Right kidney (tissue), 1 donor: ENCODE measurements at regions not wholly inside any gene's neighbourhood (a gene's known extent, or its start where the extent isn't known, plus 50 kb on each side); places are given as distances from the start of the nearest gene placed in this dataset.
A peak's percentile ranks its signal among the peaks of the same experiment; 100 is the strongest.

Experiments used
- DNase-seq: peaks from one replicate; pipeline ENCODE4 v3.0.0-alpha.2; 2016

DNA sequence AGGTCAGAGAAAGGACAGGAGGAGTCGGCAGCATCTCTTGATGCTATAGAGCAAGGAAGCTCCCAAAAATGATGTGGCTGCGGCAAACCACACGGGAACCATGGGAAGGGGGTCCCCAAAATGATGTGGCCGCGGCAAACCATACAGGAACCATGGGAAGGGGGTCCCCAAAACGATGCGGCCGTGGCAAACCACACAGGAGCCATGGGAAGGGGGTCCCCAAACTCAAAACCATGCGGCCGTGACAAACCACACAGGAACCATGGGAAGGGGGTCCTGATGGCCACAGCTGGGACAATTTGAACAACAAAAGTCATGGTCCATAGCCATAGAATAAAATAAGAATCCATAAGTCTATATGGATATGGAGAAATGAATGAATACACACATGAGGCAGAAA lies 58.4 kb upstream of the GLI2 start:
- no peak for DNase-seq

DNA sequence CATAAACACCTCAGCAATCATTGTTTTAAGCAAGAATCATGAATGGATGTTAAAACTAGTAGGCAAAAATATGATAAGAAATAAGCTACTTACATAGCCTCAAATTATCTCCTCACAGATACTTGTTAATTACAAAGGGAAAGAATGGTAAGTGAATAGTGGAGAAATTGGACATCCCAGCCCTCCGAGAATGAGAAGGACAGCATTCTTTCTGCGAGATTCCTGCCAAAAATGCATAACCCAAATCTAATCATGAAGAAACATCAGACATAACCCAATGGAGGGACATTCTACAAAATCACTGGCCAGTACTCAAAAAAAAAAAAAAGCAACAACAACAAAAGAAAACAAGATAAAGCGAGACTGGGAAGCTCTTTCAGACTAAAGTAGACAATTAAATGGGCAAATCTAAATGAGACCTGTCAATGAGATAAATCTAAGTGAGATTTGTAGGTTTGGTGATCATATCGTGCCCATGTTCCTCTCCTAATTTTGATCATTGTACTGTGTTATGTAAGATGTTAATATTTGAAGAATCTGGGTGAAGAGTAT lies 57.9 kb upstream of the GLI2 start:
- no peak for DNase-seq

- DNase-seq: no peak
Observed at GRCh38 chr2:120678251-120678650, 57.4 kb upstream of the GLI2 start.

DNA sequence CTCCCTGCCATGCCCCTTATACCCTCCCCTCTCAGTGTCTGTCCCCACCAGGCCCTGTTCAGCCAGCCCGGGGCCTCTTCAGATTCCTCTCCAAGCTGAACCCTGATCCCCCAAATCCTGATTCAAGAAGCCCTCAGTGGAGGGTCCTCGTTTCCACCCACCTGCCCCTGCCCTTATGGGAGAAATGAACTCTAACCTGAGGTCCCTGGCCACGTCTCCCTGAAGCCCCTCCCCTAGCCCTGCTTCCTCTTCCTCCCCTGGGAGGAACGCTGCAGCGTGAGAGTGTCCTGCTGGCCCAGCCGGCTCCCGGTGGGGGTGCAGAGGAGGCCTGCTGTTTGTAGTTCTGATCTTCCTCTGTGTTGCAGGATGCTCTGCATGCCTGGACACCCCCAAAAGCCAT lies 56.7 kb upstream of the GLI2 start:
- DNase-seq: no peak

- no peak for DNase-seq
Observed at GRCh38 chr2:120679526-120679925, 56.1 kb upstream of the GLI2 start.

DNA sequence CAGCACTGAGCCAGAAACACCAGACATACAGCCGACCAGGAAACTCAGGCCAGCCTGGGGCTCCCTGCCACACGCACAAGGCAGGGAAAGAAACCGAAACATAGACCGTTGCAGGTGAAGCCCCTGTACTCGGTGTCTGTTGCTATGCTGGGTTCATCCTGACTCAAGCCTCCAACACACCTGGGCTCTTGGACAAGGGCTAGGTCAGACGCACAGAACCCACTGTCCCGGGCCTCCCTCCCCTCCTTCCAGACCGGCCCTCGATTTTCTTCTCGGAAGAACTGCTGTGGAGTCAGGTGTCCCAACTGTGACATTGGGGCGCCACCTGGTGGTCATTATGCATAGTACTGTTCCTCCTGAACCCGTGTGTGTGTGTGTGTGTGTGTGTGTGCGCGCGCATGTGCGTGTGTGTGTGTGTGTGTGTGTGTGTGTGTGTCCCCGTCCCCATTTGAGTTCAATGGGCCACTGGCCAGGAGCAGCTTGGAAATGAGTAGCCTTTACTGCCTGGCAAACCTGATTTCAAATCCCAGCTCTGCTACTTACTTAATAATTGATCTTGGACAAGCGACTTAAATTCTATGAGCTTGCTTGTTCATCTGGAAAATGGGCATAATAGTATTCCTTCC lies 55.4 kb upstream of the GLI2 start:
- DNase-seq: peak; percentile 77

GRCh38 chr2:120681181-120681580 lies 54.5 kb upstream of the GLI2 start:
- no peak for DNase-seq

- DNase-seq: no peak
Observed at GRCh38 chr2:120681696-120682288, 53.9 kb upstream of the GLI2 start.

- no peak for DNase-seq
Observed at GRCh38 chr2:120682654-120683053, 53.0 kb upstream of the GLI2 start.

DNA sequence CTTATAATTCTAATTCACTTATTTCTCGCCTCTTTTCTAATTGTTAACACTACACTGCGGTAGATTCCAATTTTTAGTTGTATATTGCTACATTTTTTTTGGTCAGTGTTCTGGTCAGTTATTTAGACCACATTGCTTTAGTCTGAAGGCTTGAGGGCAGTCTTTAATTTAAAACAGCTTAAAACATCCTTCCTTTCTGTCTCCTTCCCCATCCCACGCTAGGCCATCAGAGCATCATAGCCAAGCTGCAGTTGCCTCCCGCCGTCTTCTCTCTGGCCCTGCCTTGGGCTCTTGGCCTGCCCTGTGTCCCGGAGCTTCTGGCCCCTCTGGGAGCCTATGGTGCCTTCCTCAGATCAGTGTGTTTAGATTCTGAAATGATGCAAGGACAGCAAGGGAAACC lies 52.6 kb upstream of the GLI2 start:
- DNase-seq: no peak

DNA sequence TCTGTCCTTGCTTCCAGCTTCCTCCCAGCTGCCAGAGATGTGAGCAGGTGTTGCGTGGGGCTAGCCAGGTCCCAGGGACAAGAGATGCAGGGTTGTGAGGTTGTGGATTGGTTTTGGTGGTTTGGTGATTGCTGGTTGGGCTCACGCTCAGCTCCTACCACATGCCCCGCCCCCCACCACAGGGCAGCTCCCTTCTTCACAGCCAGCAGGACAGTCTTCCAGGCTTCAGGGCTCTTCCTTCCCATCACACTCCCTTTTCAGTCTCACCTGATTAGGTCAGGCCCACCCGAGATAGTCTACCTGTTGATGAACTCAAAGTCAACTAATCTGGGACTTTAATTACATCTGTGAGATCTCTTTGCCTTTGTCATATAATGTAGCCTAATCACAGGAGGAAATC lies 52.0 kb upstream of the GLI2 start:
- DNase-seq: no peak

DNA sequence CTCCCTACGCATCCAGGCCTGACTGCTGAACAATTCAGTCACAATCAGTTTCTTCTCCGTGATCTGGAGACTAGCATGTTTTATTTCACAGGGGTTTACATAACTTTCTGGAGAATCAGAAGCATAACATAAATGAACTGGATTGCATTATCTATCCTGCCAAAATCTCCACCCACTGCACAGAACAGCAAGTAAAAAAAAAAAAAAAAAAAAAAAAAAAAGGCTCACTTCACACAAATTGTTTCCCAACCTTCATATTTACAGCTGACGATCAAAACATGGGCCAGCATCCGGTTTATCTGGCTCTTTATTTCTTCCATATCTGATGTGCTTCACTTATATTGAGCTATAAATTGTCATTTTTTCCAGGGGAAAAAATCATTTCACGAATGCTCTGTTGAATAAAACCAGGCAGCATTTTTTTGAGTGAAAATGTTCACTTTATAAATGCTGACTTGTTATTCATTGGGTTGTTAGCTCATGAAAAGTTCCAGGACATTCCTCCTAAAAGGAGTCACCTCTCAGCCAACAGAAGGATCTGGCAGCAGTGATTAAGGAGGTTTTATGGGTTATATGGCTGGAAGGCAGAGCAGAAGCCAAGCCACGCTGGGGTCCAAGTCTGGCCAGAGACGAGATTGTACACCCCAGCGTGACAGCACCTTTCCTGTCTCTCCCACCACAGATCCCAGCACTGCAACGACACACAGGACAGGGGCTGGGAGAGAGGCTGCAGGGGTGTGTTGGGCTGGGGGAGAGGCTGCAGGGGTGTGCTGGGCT lies 51.2 kb upstream of the GLI2 start:
- no peak for DNase-seq

GRCh38 chr2:120685066-120685973 lies 50.3 kb upstream of the GLI2 start:
- no peak for DNase-seq
